WTC11 (cell line): ENCODE measurements at regions not wholly inside any gene's neighbourhood (a gene's known extent, or its start where the extent isn't known, plus 50 kb on each side); places are given as distances from the start of the nearest gene placed in this dataset.

Experiments
- ATAC-seq: fragments of 200-7000 bp; cut with Tn5 transposase; 2 replicates; pipeline ENCODE4 v1.10.0; 2021; ENCODE audit warnings: mild to moderate bottlenecking, moderate library complexity
- CTCF ChIA-PET: fragments of 300-600 bp; sonication (Branson Sonifier 250); formaldehyde crosslinking; loops from one replicate; lab custom pipeline; 2021; ENCODE audit warnings: antibody characterized with exemption; lab: Charles Lee
- POLR2A ChIA-PET: fragments of 350-600 bp; sonication (Branson Sonifier 250); formaldehyde crosslinking; loops from one replicate; lab custom pipeline; 2021; ENCODE audit warnings: antibody characterized with exemption; lab: Charles Lee
- DNase-seq: peaks from one replicate; pipeline ENCODE4 v3.0.0; 2021; ENCODE audit warnings: low spot score
- H3K27ac Mint-ChIP-seq: 2 replicates; pipeline ENCODE4 v1.8.0; 2021; ENCODE audit warnings: mixed read lengths
- H3K27me3 Mint-ChIP-seq: 2 replicates; pipeline ENCODE4 v1.8.0; 2021; ENCODE audit warnings: low read depth, mild to moderate bottlenecking, moderate library complexity, mixed read lengths
- H3K36me3 Mint-ChIP-seq: 2 replicates; pipeline ENCODE4 v1.8.0; 2021; ENCODE audit warnings: mixed read lengths
- H3K4me1 Mint-ChIP-seq: 2 replicates; pipeline ENCODE4 v1.8.0; 2022; ENCODE audit warnings: mixed read lengths
- H3K4me3 Mint-ChIP-seq: 2 replicates; pipeline ENCODE4 v1.8.0; 2021; ENCODE audit warnings: mild to moderate bottlenecking, moderate library complexity, mixed read lengths
- H3K9me3 Mint-ChIP-seq: 2 replicates; pipeline ENCODE4 v1.8.0; 2021; ENCODE audit warnings: mixed read lengths
- AR ChIP-seq: fragments of 250-450 bp; sonication (Bioruptor Pico); IDR thresholded peaks from 2 replicates; pipeline ENCODE4 v1.9.0; 2021; ENCODE audit warnings: mild to moderate bottlenecking
- ARID4B ChIP-seq: sonication (generic); formaldehyde crosslinking; IDR thresholded peaks from 2 replicates; pipeline ENCODE4 v1.8.0; 2023; ENCODE audit warnings: missing genetic modification reagents, mild to moderate bottlenecking, borderline replicate concordance
- CBFB ChIP-seq: sonication (generic); formaldehyde crosslinking; IDR thresholded peaks from 2 replicates; pipeline ENCODE4 v1.8.1; 2022; ENCODE audit warnings: mild to moderate bottlenecking, low read depth, missing genetic modification reagents
- FOXK1 ChIP-seq: sonication (generic); formaldehyde crosslinking; IDR thresholded peaks from 2 replicates; pipeline ENCODE4 v1.8.0; 2022; ENCODE audit warnings: mild to moderate bottlenecking, moderate library complexity, missing genetic modification reagents
- KAT7 ChIP-seq: sonication (generic); formaldehyde crosslinking; IDR thresholded peaks from 2 replicates; pipeline ENCODE4 v1.8.1; 2023; ENCODE audit warnings: missing genetic modification reagents, mild to moderate bottlenecking, borderline replicate concordance
- NR1H2 ChIP-seq: sonication (generic); formaldehyde crosslinking; IDR thresholded peaks from 2 replicates; pipeline ENCODE4 v1.9.0; 2021; ENCODE audit warnings: mild to moderate bottlenecking, moderate library complexity, missing genetic modification reagents
- OVOL2 ChIP-seq: fragments of 250-450 bp; sonication (Bioruptor Pico); IDR thresholded peaks from 2 replicates; pipeline ENCODE4 v1.9.0; 2021; ENCODE audit warnings: mild to moderate bottlenecking, borderline replicate concordance
- RELA ChIP-seq: sonication (generic); formaldehyde crosslinking; IDR thresholded peaks from 2 replicates; pipeline ENCODE4 v1.8.1; 2022; ENCODE audit warnings: missing genetic modification reagents, mild to moderate bottlenecking, borderline replicate concordance
- RORB ChIP-seq: fragments of 250-450 bp; sonication (Bioruptor Pico); IDR thresholded peaks from 2 replicates; pipeline ENCODE4 v1.9.0; 2021; ENCODE audit warnings: mild to moderate bottlenecking
- SMAD4 ChIP-seq: sonication (generic); formaldehyde crosslinking; IDR thresholded peaks from 2 replicates; pipeline ENCODE4 v1.8.0; 2022; ENCODE audit warnings: mild to moderate bottlenecking, missing genetic modification reagents
- TCF7 ChIP-seq: sonication (generic); formaldehyde crosslinking; IDR thresholded peaks from 2 replicates; pipeline ENCODE4 v1.8.0; 2022; ENCODE audit warnings: mild to moderate bottlenecking, low read depth, missing genetic modification reagents, moderate library complexity
- TEAD1 ChIP-seq: sonication (generic); formaldehyde crosslinking; IDR thresholded peaks from 2 replicates; pipeline ENCODE4 v1.8.0; 2022; ENCODE audit warnings: mild to moderate bottlenecking, missing genetic modification reagents
- ZNF121 ChIP-seq: sonication (generic); formaldehyde crosslinking; IDR thresholded peaks from 2 replicates; pipeline ENCODE4 v1.8.0; 2023; ENCODE audit warnings: missing genetic modification reagents
- ZNF423 ChIP-seq: fragments of 250-450 bp; sonication (Bioruptor Pico); IDR thresholded peaks from 2 replicates; pipeline ENCODE4 v2.1.2; 2022; ENCODE audit warnings: mild to moderate bottlenecking, moderate library complexity
- ZNF671 ChIP-seq: fragments of 250-450 bp; sonication (Bioruptor Pico); IDR thresholded peaks from 2 replicates; pipeline ENCODE4 v1.8.0; 2021; ENCODE audit warnings: mild to moderate bottlenecking
- TF ChIP-seq, protein P1 (sequence below): sonication (generic); formaldehyde crosslinking; IDR thresholded peaks from 2 replicates; pipeline ENCODE4 v1.8.1; 2023; ENCODE audit warnings: mild to moderate bottlenecking, missing genetic modification reagents, borderline replicate concordance
- TF ChIP-seq, protein P2 (sequence below): sonication (generic); formaldehyde crosslinking; IDR thresholded peaks from 2 replicates; pipeline ENCODE4 v1.8.0; 2022; ENCODE audit warnings: mild to moderate bottlenecking, missing genetic modification reagents

DNA sequence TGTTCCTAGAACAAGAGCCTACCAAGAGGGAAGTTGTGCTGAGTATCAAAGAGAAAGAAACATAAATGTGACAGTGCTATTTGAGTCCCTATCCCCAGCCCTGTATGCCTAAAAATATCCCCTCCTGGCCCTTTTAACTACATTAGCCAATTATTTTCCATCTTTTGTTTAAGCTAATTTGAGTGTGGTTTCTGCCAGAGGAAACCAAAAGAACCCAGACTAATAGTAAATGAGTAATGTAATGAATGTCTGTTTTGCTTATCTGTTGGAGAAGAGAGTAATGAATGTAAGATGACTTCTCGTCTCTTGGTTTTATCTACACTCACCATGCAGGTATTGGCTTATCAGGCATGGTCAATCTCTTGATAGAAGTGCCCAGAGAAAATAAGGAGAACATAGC is 134.4 kb upstream of the CDK1 start:
- Mint-ChIP-seq H3K9me3 (peaks cover 11% of the 10 kb centered on the region; the same call in 1 of the 2 replicates), H3K27me3 (no peaks in the 10 kb centered on the region), H3K4me3 (no peak overlapping the region), H3K4me1 (peaks cover 6% of the 10 kb centered on the region), H3K36me3 (peaks cover 2% of the 10 kb centered on the region; the same call in 1 of the 2 replicates), H3K27ac (no peak overlapping the region)
- ATAC-seq (no peak), DNase-seq (no peak)
- ChIA-PET CTCF (no interaction called here), POLR2A (no interaction called here)
- TF ChIP-seq ARID4B (CRISPR knock-in tag) (no peak), ZNF671 (no peak), OVOL2 (CRISPR knock-in tag) (no peak), ZNF423 (no peak), TCF7 (no peak), FOXK1 (CRISPR knock-in tag) (no peak), SMAD4 (no peak), ZNF121 (no peak), AR (CRISPR knock-in tag) (no peak), RELA (CRISPR knock-in tag) (no peak), RORB (no peak), CBFB (no peak), NR1H2 (CRISPR knock-in tag) (no peak), TEAD1 (CRISPR knock-in tag) (no peak), KAT7 (CRISPR knock-in tag) (no peak)
- TF ChIP-seq, protein P1, sequence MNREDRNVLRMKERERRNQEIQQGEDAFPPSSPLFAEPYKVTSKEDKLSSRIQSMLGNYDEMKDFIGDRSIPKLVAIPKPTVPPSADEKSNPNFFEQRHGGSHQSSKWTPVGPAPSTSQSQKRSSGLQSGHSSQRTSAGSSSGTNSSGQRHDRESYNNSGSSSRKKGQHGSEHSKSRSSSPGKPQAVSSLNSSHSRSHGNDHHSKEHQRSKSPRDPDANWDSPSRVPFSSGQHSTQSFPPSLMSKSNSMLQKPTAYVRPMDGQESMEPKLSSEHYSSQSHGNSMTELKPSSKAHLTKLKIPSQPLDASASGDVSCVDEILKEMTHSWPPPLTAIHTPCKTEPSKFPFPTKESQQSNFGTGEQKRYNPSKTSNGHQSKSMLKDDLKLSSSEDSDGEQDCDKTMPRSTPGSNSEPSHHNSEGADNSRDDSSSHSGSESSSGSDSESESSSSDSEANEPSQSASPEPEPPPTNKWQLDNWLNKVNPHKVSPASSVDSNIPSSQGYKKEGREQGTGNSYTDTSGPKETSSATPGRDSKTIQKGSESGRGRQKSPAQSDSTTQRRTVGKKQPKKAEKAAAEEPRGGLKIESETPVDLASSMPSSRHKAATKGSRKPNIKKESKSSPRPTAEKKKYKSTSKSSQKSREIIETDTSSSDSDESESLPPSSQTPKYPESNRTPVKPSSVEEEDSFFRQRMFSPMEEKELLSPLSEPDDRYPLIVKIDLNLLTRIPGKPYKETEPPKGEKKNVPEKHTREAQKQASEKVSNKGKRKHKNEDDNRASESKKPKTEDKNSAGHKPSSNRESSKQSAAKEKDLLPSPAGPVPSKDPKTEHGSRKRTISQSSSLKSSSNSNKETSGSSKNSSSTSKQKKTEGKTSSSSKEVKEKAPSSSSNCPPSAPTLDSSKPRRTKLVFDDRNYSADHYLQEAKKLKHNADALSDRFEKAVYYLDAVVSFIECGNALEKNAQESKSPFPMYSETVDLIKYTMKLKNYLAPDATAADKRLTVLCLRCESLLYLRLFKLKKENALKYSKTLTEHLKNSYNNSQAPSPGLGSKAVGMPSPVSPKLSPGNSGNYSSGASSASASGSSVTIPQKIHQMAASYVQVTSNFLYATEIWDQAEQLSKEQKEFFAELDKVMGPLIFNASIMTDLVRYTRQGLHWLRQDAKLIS: no peak
- TF ChIP-seq, protein P2, sequence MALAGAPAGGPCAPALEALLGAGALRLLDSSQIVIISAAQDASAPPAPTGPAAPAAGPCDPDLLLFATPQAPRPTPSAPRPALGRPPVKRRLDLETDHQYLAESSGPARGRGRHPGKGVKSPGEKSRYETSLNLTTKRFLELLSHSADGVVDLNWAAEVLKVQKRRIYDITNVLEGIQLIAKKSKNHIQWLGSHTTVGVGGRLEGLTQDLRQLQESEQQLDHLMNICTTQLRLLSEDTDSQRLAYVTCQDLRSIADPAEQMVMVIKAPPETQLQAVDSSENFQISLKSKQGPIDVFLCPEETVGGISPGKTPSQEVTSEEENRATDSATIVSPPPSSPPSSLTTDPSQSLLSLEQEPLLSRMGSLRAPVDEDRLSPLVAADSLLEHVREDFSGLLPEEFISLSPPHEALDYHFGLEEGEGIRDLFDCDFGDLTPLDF (CRISPR knock-in tag): no peak
